ENCODE measurements at regions not wholly inside any gene's neighbourhood (a gene's known extent, or its start where the extent isn't known, plus 50 kb on each side); places are given as distances from the start of the nearest gene placed in this dataset.

GRCh38 chr4:182056866-182057265, 186.3 kb upstream of the TENM3 start:
- no peak for DNase-seq

GRCh38 chr4:182062458-182062857, 180.7 kb upstream of the TENM3 start:
- no peak for DNase-seq

- DNase-seq: no peak
Measured at GRCh38 chr4:182062936-182063335, 180.3 kb upstream of the TENM3 start.

- DNase-seq: no peak
Measured at GRCh38 chr4:182063651-182064050, 179.6 kb upstream of the TENM3 start.

GRCh38 chr4:182065255-182065654, 177.9 kb upstream of the TENM3 start:
- DNase-seq: no peak

- no peak for DNase-seq
Measured at GRCh38 chr4:182066037-182066436, 177.2 kb upstream of the TENM3 start.

GRCh38 chr4:182067828-182068227, 175.4 kb upstream of the TENM3 start:
- DNase-seq: no peak

GRCh38 chr4:182068920-182069319, 174.3 kb upstream of the TENM3 start:
- DNase-seq: no peak

- no peak for DNase-seq
Measured at GRCh38 chr4:182073278-182073677, 169.9 kb upstream of the TENM3 start.

- DNase-seq: no peak
Measured at GRCh38 chr4:182074139-182074538, 169.1 kb upstream of the TENM3 start.

GRCh38 chr4:182074810-182075209, 168.4 kb upstream of the TENM3 start:
- DNase-seq: no peak

- DNase-seq: no peak
Measured at GRCh38 chr4:182082910-182083309, 160.3 kb upstream of the TENM3 start.

- DNase-seq: no peak
Measured at GRCh38 chr4:182083671-182084410, 159.4 kb upstream of the TENM3 start.

- DNase-seq: no peak
Measured at GRCh38 chr4:182085051-182085480, 158.1 kb upstream of the TENM3 start.

GRCh38 chr4:182089326-182089725, 153.9 kb upstream of the TENM3 start:
- DNase-seq: no peak

GRCh38 chr4:182090186-182090585, 153.0 kb upstream of the TENM3 start:
- no peak for DNase-seq

GRCh38 chr4:182091128-182091527, 152.1 kb upstream of the TENM3 start:
- DNase-seq: no peak

- DNase-seq: no peak
Measured at GRCh38 chr4:182093431-182093831, 149.8 kb upstream of the TENM3 start.

GRCh38 chr4:182093935-182094334, 149.3 kb upstream of the TENM3 start:
- DNase-seq: no peak

GRCh38 chr4:182101618-182102017, 141.6 kb upstream of the TENM3 start:
- no peak for DNase-seq

GRCh38 chr4:182102576-182102975, 140.6 kb upstream of the TENM3 start:
- no peak for DNase-seq

GRCh38 chr4:182103614-182104319, 139.4 kb upstream of the TENM3 start:
- no peak for DNase-seq

GRCh38 chr4:182105416-182105815, 137.8 kb upstream of the TENM3 start:
- DNase-seq: no peak

GRCh38 chr4:182107931-182108330, 135.3 kb upstream of the TENM3 start:
- DNase-seq: no peak

- DNase-seq: no peak
Measured at GRCh38 chr4:182111586-182111985, 131.6 kb upstream of the TENM3 start.
